H1 (cell line): ENCODE measurements at regions not wholly inside any gene's neighbourhood (a gene's known extent, or its start where the extent isn't known, plus 50 kb on each side); places are given as distances from the start of the nearest gene placed in this dataset.

ENCODE experiments used
- EZH2 ChIP-seq: fragments of 200-600 bp; sonication (generic); IDR thresholded peaks from 2 replicates; pipeline ENCODE4 v1.7.1; 2012; ENCODE audit warnings: low read depth, mild to moderate bottlenecking, moderate library complexity, low read length, inconsistent platforms; ENCODE audit not compliant: severe bottlenecking
- KDM4A ChIP-seq: IDR thresholded peaks from one replicate; pipeline ENCODE4 v1.7.1; 2012; ENCODE audit warnings: low read depth, mild to moderate bottlenecking, moderate library complexity, low read length, inconsistent platforms; ENCODE audit not compliant: severe bottlenecking
- SAP30 ChIP-seq: fragments of 300-600 bp; sonication (generic); IDR thresholded peaks from 2 replicates; pipeline ENCODE4 v1.7.1; 2012; ENCODE audit warnings: low read length, moderate library complexity, mild to moderate bottlenecking, inconsistent platforms; ENCODE audit not compliant: insufficient read depth, insufficient replicate concordance
- TF ChIP-seq, protein P1 (sequence below): fragments of 300-600 bp; sonication (generic); IDR thresholded peaks from 2 replicates; pipeline ENCODE4 v1.7.1; 2012; ENCODE audit warnings: low read length, moderate library complexity, mild to moderate bottlenecking, inconsistent platforms; ENCODE audit not compliant: insufficient replicate concordance
- TF ChIP-seq, protein P2 (sequence below): IDR thresholded peaks from 2 replicates; pipeline ENCODE4 v1.6.1; 2012; ENCODE audit warnings: low read length, inconsistent platforms

DNA sequence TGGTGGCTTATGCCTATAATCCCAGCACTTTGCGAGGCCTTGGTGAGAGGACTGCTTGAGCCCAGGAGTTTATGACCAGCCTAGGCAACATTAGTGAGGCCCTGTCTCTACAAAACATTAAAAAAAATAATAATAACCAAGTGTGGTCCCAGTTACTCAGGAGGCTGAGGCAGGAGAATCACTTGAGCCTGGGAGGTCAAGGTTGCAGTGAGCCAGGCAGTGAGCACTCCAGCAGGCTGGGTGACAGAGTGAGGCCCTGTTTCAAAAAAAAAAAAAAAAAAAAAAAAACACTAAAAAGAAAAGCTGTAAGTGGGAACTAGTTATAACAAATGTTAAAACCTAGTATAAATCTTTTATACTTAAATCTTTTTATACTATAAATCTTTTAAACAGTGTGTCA, 146.2 kb upstream of the ITGA4 start (continued):
- TF ChIP-seq, protein P1, sequence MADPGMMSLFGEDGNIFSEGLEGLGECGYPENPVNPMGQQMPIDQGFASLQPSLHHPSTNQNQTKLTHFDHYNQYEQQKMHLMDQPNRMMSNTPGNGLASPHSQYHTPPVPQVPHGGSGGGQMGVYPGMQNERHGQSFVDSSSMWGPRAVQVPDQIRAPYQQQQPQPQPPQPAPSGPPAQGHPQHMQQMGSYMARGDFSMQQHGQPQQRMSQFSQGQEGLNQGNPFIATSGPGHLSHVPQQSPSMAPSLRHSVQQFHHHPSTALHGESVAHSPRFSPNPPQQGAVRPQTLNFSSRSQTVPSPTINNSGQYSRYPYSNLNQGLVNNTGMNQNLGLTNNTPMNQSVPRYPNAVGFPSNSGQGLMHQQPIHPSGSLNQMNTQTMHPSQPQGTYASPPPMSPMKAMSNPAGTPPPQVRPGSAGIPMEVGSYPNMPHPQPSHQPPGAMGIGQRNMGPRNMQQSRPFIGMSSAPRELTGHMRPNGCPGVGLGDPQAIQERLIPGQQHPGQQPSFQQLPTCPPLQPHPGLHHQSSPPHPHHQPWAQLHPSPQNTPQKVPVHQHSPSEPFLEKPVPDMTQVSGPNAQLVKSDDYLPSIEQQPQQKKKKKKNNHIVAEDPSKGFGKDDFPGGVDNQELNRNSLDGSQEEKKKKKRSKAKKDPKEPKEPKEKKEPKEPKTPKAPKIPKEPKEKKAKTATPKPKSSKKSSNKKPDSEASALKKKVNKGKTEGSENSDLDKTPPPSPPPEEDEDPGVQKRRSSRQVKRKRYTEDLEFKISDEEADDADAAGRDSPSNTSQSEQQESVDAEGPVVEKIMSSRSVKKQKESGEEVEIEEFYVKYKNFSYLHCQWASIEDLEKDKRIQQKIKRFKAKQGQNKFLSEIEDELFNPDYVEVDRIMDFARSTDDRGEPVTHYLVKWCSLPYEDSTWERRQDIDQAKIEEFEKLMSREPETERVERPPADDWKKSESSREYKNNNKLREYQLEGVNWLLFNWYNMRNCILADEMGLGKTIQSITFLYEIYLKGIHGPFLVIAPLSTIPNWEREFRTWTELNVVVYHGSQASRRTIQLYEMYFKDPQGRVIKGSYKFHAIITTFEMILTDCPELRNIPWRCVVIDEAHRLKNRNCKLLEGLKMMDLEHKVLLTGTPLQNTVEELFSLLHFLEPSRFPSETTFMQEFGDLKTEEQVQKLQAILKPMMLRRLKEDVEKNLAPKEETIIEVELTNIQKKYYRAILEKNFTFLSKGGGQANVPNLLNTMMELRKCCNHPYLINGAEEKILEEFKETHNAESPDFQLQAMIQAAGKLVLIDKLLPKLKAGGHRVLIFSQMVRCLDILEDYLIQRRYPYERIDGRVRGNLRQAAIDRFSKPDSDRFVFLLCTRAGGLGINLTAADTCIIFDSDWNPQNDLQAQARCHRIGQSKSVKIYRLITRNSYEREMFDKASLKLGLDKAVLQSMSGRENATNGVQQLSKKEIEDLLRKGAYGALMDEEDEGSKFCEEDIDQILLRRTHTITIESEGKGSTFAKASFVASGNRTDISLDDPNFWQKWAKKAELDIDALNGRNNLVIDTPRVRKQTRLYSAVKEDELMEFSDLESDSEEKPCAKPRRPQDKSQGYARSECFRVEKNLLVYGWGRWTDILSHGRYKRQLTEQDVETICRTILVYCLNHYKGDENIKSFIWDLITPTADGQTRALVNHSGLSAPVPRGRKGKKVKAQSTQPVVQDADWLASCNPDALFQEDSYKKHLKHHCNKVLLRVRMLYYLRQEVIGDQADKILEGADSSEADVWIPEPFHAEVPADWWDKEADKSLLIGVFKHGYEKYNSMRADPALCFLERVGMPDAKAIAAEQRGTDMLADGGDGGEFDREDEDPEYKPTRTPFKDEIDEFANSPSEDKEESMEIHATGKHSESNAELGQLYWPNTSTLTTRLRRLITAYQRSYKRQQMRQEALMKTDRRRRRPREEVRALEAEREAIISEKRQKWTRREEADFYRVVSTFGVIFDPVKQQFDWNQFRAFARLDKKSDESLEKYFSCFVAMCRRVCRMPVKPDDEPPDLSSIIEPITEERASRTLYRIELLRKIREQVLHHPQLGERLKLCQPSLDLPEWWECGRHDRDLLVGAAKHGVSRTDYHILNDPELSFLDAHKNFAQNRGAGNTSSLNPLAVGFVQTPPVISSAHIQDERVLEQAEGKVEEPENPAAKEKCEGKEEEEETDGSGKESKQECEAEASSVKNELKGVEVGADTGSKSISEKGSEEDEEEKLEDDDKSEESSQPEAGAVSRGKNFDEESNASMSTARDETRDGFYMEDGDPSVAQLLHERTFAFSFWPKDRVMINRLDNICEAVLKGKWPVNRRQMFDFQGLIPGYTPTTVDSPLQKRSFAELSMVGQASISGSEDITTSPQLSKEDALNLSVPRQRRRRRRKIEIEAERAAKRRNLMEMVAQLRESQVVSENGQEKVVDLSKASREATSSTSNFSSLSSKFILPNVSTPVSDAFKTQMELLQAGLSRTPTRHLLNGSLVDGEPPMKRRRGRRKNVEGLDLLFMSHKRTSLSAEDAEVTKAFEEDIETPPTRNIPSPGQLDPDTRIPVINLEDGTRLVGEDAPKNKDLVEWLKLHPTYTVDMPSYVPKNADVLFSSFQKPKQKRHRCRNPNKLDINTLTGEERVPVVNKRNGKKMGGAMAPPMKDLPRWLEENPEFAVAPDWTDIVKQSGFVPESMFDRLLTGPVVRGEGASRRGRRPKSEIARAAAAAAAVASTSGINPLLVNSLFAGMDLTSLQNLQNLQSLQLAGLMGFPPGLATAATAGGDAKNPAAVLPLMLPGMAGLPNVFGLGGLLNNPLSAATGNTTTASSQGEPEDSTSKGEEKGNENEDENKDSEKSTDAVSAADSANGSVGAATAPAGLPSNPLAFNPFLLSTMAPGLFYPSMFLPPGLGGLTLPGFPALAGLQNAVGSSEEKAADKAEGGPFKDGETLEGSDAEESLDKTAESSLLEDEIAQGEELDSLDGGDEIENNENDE = no peak
- TF ChIP-seq SAP30 = no peak
- TF ChIP-seq, protein P2, sequence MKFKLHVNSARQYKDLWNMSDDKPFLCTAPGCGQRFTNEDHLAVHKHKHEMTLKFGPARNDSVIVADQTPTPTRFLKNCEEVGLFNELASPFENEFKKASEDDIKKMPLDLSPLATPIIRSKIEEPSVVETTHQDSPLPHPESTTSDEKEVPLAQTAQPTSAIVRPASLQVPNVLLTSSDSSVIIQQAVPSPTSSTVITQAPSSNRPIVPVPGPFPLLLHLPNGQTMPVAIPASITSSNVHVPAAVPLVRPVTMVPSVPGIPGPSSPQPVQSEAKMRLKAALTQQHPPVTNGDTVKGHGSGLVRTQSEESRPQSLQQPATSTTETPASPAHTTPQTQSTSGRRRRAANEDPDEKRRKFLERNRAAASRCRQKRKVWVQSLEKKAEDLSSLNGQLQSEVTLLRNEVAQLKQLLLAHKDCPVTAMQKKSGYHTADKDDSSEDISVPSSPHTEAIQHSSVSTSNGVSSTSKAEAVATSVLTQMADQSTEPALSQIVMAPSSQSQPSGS = no peak
- no peak for TF ChIP-seq EZH2
- TF ChIP-seq KDM4A = no peak
- TF ChIP-seq, all 59 proteins: peak for 0
